HL-60 (cell line): ENCODE measurements at regions not wholly inside any gene's neighbourhood (a gene's known extent, or its start where the extent isn't known, plus 50 kb on each side); places are given as distances from the start of the nearest gene placed in this dataset.

Experiments
- DNase-seq, 2 experiments: peaks; one replicate each; pipeline ENCODE4 v3.0.0-alpha.2; 2010 to 2020; ENCODE audit warnings: low read depth in 1 of 2, low spot score in 1 of 2
- H3K27ac ChIP-seq: fragments of 250-450 bp; sonication (Bioruptor Pico); replicated peaks from 2 replicates; pipeline ENCODE4 v1.5.1; 2020; ENCODE audit warnings: mild to moderate bottlenecking, moderate library complexity
- H3K27me3 ChIP-seq: fragments of 250-450 bp; sonication (Bioruptor Pico); 2 replicates; pipeline ENCODE4 v1.5.1; 2021; ENCODE audit warnings: mild to moderate bottlenecking, moderate library complexity; ENCODE audit not compliant: insufficient read depth, poor library complexity, severe bottlenecking
- H3K4me3 ChIP-seq: replicated peaks from 2 replicates; pipeline ENCODE4 v1.5.1; 2011; ENCODE audit warnings: mild to moderate bottlenecking, control low read depth, low read length; ENCODE audit not compliant: insufficient read depth
- GABPA ChIP-seq: IDR thresholded peaks from 2 replicates; pipeline ENCODE4 v1.6.1; 2012; ENCODE audit warnings: low read depth
- POLR2AphosphoS5 ChIP-seq: IDR thresholded peaks from 2 replicates; pipeline ENCODE4 v1.6.1; 2012; ENCODE audit warnings: low read depth
- REST ChIP-seq: IDR thresholded peaks from 2 replicates; pipeline ENCODE4 v1.6.1; 2012; ENCODE audit warnings: low read depth; ENCODE audit not compliant: insufficient replicate concordance
- SPI1 ChIP-seq: IDR thresholded peaks from 2 replicates; pipeline ENCODE4 v1.6.1; 2012; ENCODE audit warnings: low read depth, mild to moderate bottlenecking, borderline replicate concordance
- TF ChIP-seq, protein P1 (sequence below): IDR thresholded peaks from one replicate; pipeline ENCODE4 v1.5.1; 2011; ENCODE audit warnings: low read length, control low read depth, inconsistent platforms; ENCODE audit not compliant: insufficient read depth

- TF ChIP-seq POLR2AphosphoS5 = no peak
- TF ChIP-seq GABPA = no peak
- TF ChIP-seq, protein P1, sequence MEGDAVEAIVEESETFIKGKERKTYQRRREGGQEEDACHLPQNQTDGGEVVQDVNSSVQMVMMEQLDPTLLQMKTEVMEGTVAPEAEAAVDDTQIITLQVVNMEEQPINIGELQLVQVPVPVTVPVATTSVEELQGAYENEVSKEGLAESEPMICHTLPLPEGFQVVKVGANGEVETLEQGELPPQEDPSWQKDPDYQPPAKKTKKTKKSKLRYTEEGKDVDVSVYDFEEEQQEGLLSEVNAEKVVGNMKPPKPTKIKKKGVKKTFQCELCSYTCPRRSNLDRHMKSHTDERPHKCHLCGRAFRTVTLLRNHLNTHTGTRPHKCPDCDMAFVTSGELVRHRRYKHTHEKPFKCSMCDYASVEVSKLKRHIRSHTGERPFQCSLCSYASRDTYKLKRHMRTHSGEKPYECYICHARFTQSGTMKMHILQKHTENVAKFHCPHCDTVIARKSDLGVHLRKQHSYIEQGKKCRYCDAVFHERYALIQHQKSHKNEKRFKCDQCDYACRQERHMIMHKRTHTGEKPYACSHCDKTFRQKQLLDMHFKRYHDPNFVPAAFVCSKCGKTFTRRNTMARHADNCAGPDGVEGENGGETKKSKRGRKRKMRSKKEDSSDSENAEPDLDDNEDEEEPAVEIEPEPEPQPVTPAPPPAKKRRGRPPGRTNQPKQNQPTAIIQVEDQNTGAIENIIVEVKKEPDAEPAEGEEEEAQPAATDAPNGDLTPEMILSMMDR = no peak
- TF ChIP-seq SPI1 = no peak
- no peak for TF ChIP-seq REST
- DNase-seq = no peak
- no peaks in the 10 kb centered on the region for H3K27me3 ChIP-seq
Measured at GRCh38 chr9:103809745-103810144, 284.4 kb upstream of the SMC2 start.

DNA sequence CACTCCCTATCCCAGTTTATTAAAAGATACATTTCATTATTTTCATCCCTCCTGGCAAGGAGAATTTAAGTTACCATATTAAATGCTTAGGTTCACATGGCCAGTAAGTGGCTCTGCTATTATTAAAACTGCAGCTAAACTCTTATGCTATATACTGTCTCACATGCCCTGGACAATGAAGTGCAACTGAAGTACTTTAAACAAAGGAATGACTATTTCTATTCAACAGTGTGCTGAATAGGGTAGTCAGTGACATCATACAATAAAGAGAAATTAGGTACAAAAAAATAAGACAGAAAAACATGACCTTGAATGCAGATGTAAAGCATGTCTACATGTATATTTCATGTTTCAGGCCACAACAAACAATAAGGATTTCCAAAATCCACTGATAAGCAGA is 282.6 kb upstream of the SMC2 start:
- no peak overlapping the region for H3K27ac ChIP-seq
- no peak overlapping the region for H3K4me3 ChIP-seq
- TF ChIP-seq SPI1 = no peak
- TF ChIP-seq, protein P1 = no peak
- TF ChIP-seq POLR2AphosphoS5 = no peak
- no peak for TF ChIP-seq REST
- TF ChIP-seq GABPA = no peak
- no peaks in the 10 kb centered on the region for H3K27me3 ChIP-seq
- DNase-seq = no peak

More at GRCh38 chr9:103809745-103810144, 284.4 kb upstream of the SMC2 start:
- no peak overlapping the region for H3K27ac ChIP-seq
- H3K4me3 ChIP-seq = no peak overlapping the region

- DNase-seq = no peak
- no peaks in the 10 kb centered on the region for H3K27me3 ChIP-seq
Measured at GRCh38 chr9:103816146-103816545, 278.0 kb upstream of the SMC2 start.

DNA sequence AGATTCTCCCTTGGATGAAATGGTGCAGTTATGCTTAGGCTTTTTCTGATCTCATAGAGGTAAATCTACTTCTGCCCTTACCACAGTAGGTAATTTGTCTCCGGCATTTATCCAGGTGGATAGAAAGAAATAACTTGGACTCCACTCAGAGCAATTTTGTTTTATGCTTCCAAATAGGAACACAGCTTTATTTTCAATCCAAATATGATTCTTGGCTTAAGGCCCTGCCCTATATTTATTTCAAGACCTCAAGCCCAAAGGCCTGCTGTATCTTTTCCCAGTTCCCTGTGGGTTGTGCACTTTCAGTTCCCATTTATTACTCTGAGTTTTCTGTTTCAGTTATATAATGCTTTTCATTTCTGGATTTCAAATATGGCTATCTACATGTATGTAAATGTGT is 274.2 kb upstream of the SMC2 start:
- TF ChIP-seq SPI1 = no peak
- no peak for TF ChIP-seq GABPA
- no peak for TF ChIP-seq POLR2AphosphoS5
- TF ChIP-seq REST = no peak
- TF ChIP-seq, protein P1 = no peak
- no peak overlapping the region for H3K27ac ChIP-seq
- no peak for DNase-seq
- H3K27me3 ChIP-seq = no peaks in the 10 kb centered on the region
- H3K4me3 ChIP-seq = no peak overlapping the region

More at GRCh38 chr9:103816146-103816545, 278.0 kb upstream of the SMC2 start:
- H3K4me3 ChIP-seq = no peak overlapping the region
- no peak overlapping the region for H3K27ac ChIP-seq
- no peak for TF ChIP-seq GABPA
